B cell (primary cell): ENCODE measurements at regions not wholly inside any gene's neighbourhood (a gene's known extent, or its start where the extent isn't known, plus 50 kb on each side); places are given as distances from the start of the nearest gene placed in this dataset.

Experiments used
- ATAC-seq: fragments of 200-7000 bp; cut with Tn5 transposase; one replicate; pipeline ENCODE4 v1.10.0; 2021; ENCODE audit warnings: low read depth, mild to moderate bottlenecking, moderate number of reproducible peaks, moderate library complexity
- CTCF ChIA-PET: fragments of 350-600 bp; sonication (Branson Sonifier 250); formaldehyde crosslinking; loops from one replicate; lab custom pipeline; 2021; ENCODE audit warnings: antibody characterized with exemption, inconsistent platforms; lab: Charles Lee
- POLR2A ChIA-PET: fragments of 350-600 bp; sonication (Branson Sonifier 250); formaldehyde crosslinking; loops from one replicate; lab custom pipeline; 2021; ENCODE audit warnings: antibody characterized with exemption; lab: Charles Lee
- DNase-seq: peaks from one replicate; pipeline ENCODE4 v3.0.0; 2013
- H2AFZ ChIP-seq: 2 replicates; pipeline ENCODE4 v1.6.1; 2012; ENCODE audit warnings: mild to moderate bottlenecking, low read depth, low read length; ENCODE audit not compliant: insufficient read depth, poor library complexity, severe bottlenecking
- H3K27ac ChIP-seq, 2 donors: 1 replicate in 1 of 2; 2 replicates in 1 of 2; pipeline ENCODE4 v1.5.1; 2012 to 2013; ENCODE audit warnings: low read length in 2 of 2, mild to moderate bottlenecking in 2 of 2, moderate library complexity in 1 of 2
- H3K27me3 ChIP-seq, 4 experiments: fragments of 200-600 bp in 1 of 4; sonication (generic) in 1 of 4; replicated peaks in 1 of 4; 1 replicate in 2 of 4; 2 replicates in 2 of 4; pipeline versions ENCODE4 v1.6.1 to v1.7.0; 2013 to 2016; ENCODE audit warnings: low read length in 3 of 4, mild to moderate bottlenecking in 2 of 4, mixed read lengths in 1 of 4, moderate library complexity in 1 of 4; ENCODE audit not compliant: insufficient read depth in 4 of 4, control insufficient read depth in 3 of 4; ENCODE audit errors: control extremely low read depth in 1 of 4
- H3K36me3 ChIP-seq, 2 experiments: replicated peaks in 1 of 2; 1 replicate in 1 of 2; 2 replicates in 1 of 2; pipeline versions ENCODE4 v1.6.1 to v1.7.1; 2013; ENCODE audit warnings: low read length in 1 of 2; ENCODE audit not compliant: insufficient read depth in 2 of 2, control insufficient read depth in 1 of 2; ENCODE audit errors: control extremely low read depth in 1 of 2, extremely low read depth in 1 of 2
- H3K4me1 ChIP-seq, 2 donors: fragments of 200-600 bp in 1 of 2; sonication (generic) in 1 of 2; 1 replicate in 1 of 2; 2 replicates in 1 of 2; pipeline versions ENCODE4 v1.5.1 to v1.6.1; 2013 to 2017; ENCODE audit warnings: low read length in 2 of 2; ENCODE audit not compliant: control insufficient read depth in 2 of 2, insufficient read depth in 2 of 2
- H3K4me2 ChIP-seq: replicated peaks from 2 replicates; pipeline ENCODE3; 2012; ENCODE audit warnings: mild to moderate bottlenecking, low read depth, low read length; ENCODE audit not compliant: poor library complexity, severe bottlenecking
- H3K4me3 ChIP-seq, 5 experiments: fragments of 200-600 bp in 1 of 5; sonication (generic) in 1 of 5; 1 replicate in 3 of 5; 2 replicates in 2 of 5; pipeline versions ENCODE4 v1.5.1 to v1.7.0; 2011 to 2016; ENCODE audit warnings: low read length in 4 of 5, mild to moderate bottlenecking in 4 of 5, low read depth in 2 of 5, control low read depth in 1 of 5, moderate library complexity in 1 of 5; ENCODE audit not compliant: insufficient read depth in 1 of 5; ENCODE audit errors: control extremely low read depth in 1 of 5, extremely low read depth in 1 of 5
- H3K79me2 ChIP-seq: fragments of 200-600 bp; sonication (generic); one replicate; pipeline ENCODE4 v1.6.0; 2016; ENCODE audit warnings: low read length; ENCODE audit not compliant: control insufficient read depth, insufficient read depth
- H3K9ac ChIP-seq: fragments of 200-600 bp; sonication (generic); 2 replicates; pipeline ENCODE4 v1.6.1; 2017; ENCODE audit warnings: mild to moderate bottlenecking, low read length, moderate library complexity
- H3K9me3 ChIP-seq, 3 donors: one replicate each; pipeline versions ENCODE4 v1.6.1 to v1.7.1; 2013; ENCODE audit warnings: low read length in 2 of 3; ENCODE audit not compliant: control insufficient read depth in 2 of 3, insufficient read depth in 1 of 3; ENCODE audit errors: control extremely low read depth in 1 of 3
- H4K20me1 ChIP-seq: 2 replicates; pipeline ENCODE4 v1.6.0; 2012; ENCODE audit warnings: mild to moderate bottlenecking, low read length; ENCODE audit not compliant: insufficient read depth, control insufficient read depth, poor library complexity, severe bottlenecking
- H3K27ac Mint-ChIP-seq: one replicate; pipeline ENCODE4 v1.8.0; 2021; ENCODE audit warnings: mixed read lengths
- H3K27me3 Mint-ChIP-seq: one replicate; pipeline ENCODE4 v1.8.0; 2021; ENCODE audit warnings: mixed read lengths
- H3K4me1 Mint-ChIP-seq: one replicate; pipeline ENCODE4 v1.8.0; 2021; ENCODE audit warnings: mixed read lengths
- H3K4me3 Mint-ChIP-seq: one replicate; pipeline ENCODE4 v1.8.0; 2021; ENCODE audit warnings: mixed read lengths
- H3K9me3 Mint-ChIP-seq: one replicate; pipeline ENCODE4 v1.8.0; 2022; ENCODE audit warnings: mixed read lengths; ENCODE audit not compliant: insufficient read depth
- CTCF ChIP-seq: fragments of 200-600 bp; IDR thresholded peaks from one replicate; pipeline ENCODE4 v1.8.0; 2022; ENCODE audit warnings: antibody characterized with exemption, mild to moderate bottlenecking
- EZH2 ChIP-seq: IDR thresholded peaks from 2 replicates; pipeline ENCODE4 v1.6.1; 2012; ENCODE audit warnings: borderline replicate concordance, low read depth, mild to moderate bottlenecking, moderate library complexity, low read length; ENCODE audit not compliant: insufficient read depth, poor library complexity, severe bottlenecking
- WGBS: methylation state at CpG from one replicate; pipeline ENCODE4 v1.1.5; 2013; ENCODE audit warnings: missing lambda C conversion rate; ENCODE audit not compliant: insufficient coverage; 5-methylcytosine and 5-hydroxymethylcytosine counted together
- intact Hi-C: fragments of 100-400 bp; cut with micrococcal nuclease; formaldehyde crosslinking; loops from one replicate; pipeline ENCODE4 v1.10.0; 2022

- no peak overlapping the region for H2AFZ ChIP-seq
- H3K27me3 ChIP-seq: no peaks in the 10 kb centered on the region
- H3K4me1 ChIP-seq: no peaks in the 10 kb centered on the region
- no peak for DNase-seq
- no peaks in the 10 kb centered on the region for H4K20me1 ChIP-seq
- no peak overlapping the region for H3K9ac ChIP-seq
- no peak overlapping the region for H3K27ac Mint-ChIP-seq
- peaks cover 2% of the 10 kb centered on the region for H3K27me3 Mint-ChIP-seq
- H3K4me3 Mint-ChIP-seq: no peak overlapping the region
- ChIA-PET POLR2A (no interaction called here), CTCF (no interaction called here)
- H3K79me2 ChIP-seq: no peaks in the 10 kb centered on the region
- H3K4me2 ChIP-seq: no peak overlapping the region
- H3K4me3 ChIP-seq: no peak overlapping the region
- H3K4me1 Mint-ChIP-seq: no peaks in the 10 kb centered on the region
- H3K36me3 ChIP-seq: no peaks in the 10 kb centered on the region
- peaks cover 0 to 3% (median 0%) of the 10 kb centered on the region in 3 donors for H3K9me3 ChIP-seq
- TF ChIP-seq EZH2: no peak
- no peak for TF ChIP-seq CTCF
- no peak overlapping the region for H3K27ac ChIP-seq
- intact Hi-C loops: no loop called here
- ATAC-seq: no peak
- H3K9me3 Mint-ChIP-seq: no peaks in the 10 kb centered on the region
Measured at GRCh38 chr2:151028691-151029176, 232.9 kb downstream of the RBM43 start.

- H3K4me3 ChIP-seq: no peak overlapping the region
- H2AFZ ChIP-seq: no peak overlapping the region
- ATAC-seq (no peak), DNase-seq (no peak)
- no peaks in the 10 kb centered on the region for H3K36me3 ChIP-seq
- H3K27ac Mint-ChIP-seq: no peak overlapping the region
- H3K9me3 Mint-ChIP-seq: no peaks in the 10 kb centered on the region
- intact Hi-C loops: no loop called here
- WGBS: 96% methylated on average over 2 of the region's 6 CpGs
- peaks cover 0 to 3% (median 0%) of the 10 kb centered on the region in 3 donors for H3K9me3 ChIP-seq
- no peak overlapping the region for H3K4me2 ChIP-seq
- no peaks in the 10 kb centered on the region for H3K4me1 Mint-ChIP-seq
- no peaks in the 10 kb centered on the region for H4K20me1 ChIP-seq
- POLR2A ChIA-PET: no interaction called here
- H3K9ac ChIP-seq: no peak overlapping the region
- H3K79me2 ChIP-seq: no peaks in the 10 kb centered on the region
- H3K27ac ChIP-seq: no peak overlapping the region
- H3K27me3 Mint-ChIP-seq: peaks cover 3% of the 10 kb centered on the region
- H3K4me3 Mint-ChIP-seq: no peak overlapping the region
- no peaks in the 10 kb centered on the region for H3K4me1 ChIP-seq
- H3K27me3 ChIP-seq: no peaks in the 10 kb centered on the region
- CTCF ChIA-PET: no interaction called here
- TF ChIP-seq EZH2 (no peak), CTCF (no peak)
Measured at GRCh38 chr2:151027151-151027550, 234.5 kb downstream of the RBM43 start.
